GM12878 (cell line): ENCODE measurements at regions not wholly inside any gene's neighbourhood (a gene's known extent, or its start where the extent isn't known, plus 50 kb on each side); places are given as distances from the start of the nearest gene placed in this dataset.

Experiments used
- ATAC-seq: fragments of 200-7000 bp; cut with Tn5 transposase; 3 replicates; pipeline ENCODE4 v1.9.1; 2020; ENCODE audit warnings: mild to moderate bottlenecking, moderate library complexity
- BruUV-seq: library from RNA; stranded (reverse); fragments of 400-500 nt; replicated peaks from 2 replicates; lab custom pipeline; 2021; lab: Mats Ljungman, UMichigan
- CTCF ChIA-PET: fragments of 300-600 bp; sonication (Branson Sonifier 250); formaldehyde crosslinking; extraction: SDS; loops from one replicate; lab custom pipeline; 2021; ENCODE audit warnings: inconsistent platforms; lab: Yijun Ruan, JAX
- POLR2A ChIA-PET: fragments of 350-600 bp; formaldehyde crosslinking; extraction: SDS; loops from one replicate; lab custom pipeline; 2021; ENCODE audit warnings: inconsistent platforms; lab: Charles Lee
- RAD21 ChIA-PET: fragments of 300-600 bp; sonication (Branson Sonifier 250); formaldehyde crosslinking; loops from one replicate; lab custom pipeline; 2023; ENCODE audit warnings: antibody characterized with exemption; ENCODE audit not compliant: unreplicated experiment; lab: Charles Lee
- SMC1A ChIA-PET: fragments of 300-600 bp; sonication (Branson Sonifier 250); formaldehyde crosslinking; loops from one replicate; lab custom pipeline; 2023; ENCODE audit not compliant: unreplicated experiment, uncharacterized antibody; lab: Charles Lee
- DNase-seq: peaks from one replicate; pipeline ENCODE4 v3.0.0-alpha.2; 2011; ENCODE audit warnings: low read depth, low spot score
- FAIRE-seq: peaks from 3 replicates; lab custom pipeline; 2011; peaks lifted over from hg19 to GRCh38; lab: Jason Lieb, UNC
- H2AFZ ChIP-seq: 2 replicates; pipeline ENCODE4 v1.6.0; 2011; ENCODE audit warnings: low read depth, low read length, control low read depth; ENCODE audit not compliant: control insufficient read depth
- H3K27ac ChIP-seq: 2 replicates; pipeline ENCODE4 v1.5.1; 2011; ENCODE audit warnings: control low read depth; ENCODE audit not compliant: control insufficient read depth, insufficient read depth
- H3K27me3 ChIP-seq, 2 experiments: replicated peaks in 1 of 2; 2 replicates each; pipeline versions ENCODE4 v1.6.0 to v1.6.1; 2011; ENCODE audit warnings: low read length in 1 of 2; ENCODE audit not compliant: control insufficient read depth in 2 of 2, insufficient read depth in 2 of 2
- H3K36me3 ChIP-seq, 2 experiments: 2 replicates each; pipeline ENCODE4 v1.5.1; 2011; ENCODE audit warnings: low read length in 1 of 2; ENCODE audit not compliant: control insufficient read depth in 2 of 2, insufficient read depth in 2 of 2
- H3K4me1 ChIP-seq: 2 replicates; pipeline ENCODE4 v1.6.1; 2011; ENCODE audit warnings: mild to moderate bottlenecking, low read length, moderate library complexity, mixed read lengths; ENCODE audit not compliant: control insufficient read depth, insufficient read depth
- H3K4me2 ChIP-seq: 2 replicates; pipeline ENCODE4 v1.6.0; 2011; ENCODE audit warnings: control low read depth; ENCODE audit not compliant: control insufficient read depth, insufficient read depth
- H3K4me3 ChIP-seq: fragments of 200-600 bp; sonication (generic); 2 replicates; pipeline ENCODE4 v1.5.1; 2016
- H3K79me2 ChIP-seq: 2 replicates; pipeline ENCODE4 v1.6.0; 2011; ENCODE audit warnings: low read length; ENCODE audit not compliant: control insufficient read depth, insufficient read depth
- H3K9ac ChIP-seq: 2 replicates; pipeline ENCODE4 v1.8.0; 2011; ENCODE audit warnings: low read length, control low read depth, mixed read lengths; ENCODE audit not compliant: control insufficient read depth, insufficient read depth
- H3K9me3 ChIP-seq: replicated peaks from 3 replicates; pipeline ENCODE4 v1.5.1; 2011; ENCODE audit warnings: mild to moderate bottlenecking, low read length; ENCODE audit not compliant: control insufficient read depth, insufficient read depth
- H4K20me1 ChIP-seq: 2 replicates; pipeline ENCODE4 v1.6.0; 2011; ENCODE audit not compliant: control insufficient read depth, insufficient read depth
- BCL11A ChIP-seq: IDR thresholded peaks from 2 replicates; pipeline ENCODE4 v1.6.1; 2011; ENCODE audit warnings: low read depth, low read length
- CHD2 ChIP-seq: IDR thresholded peaks from 2 replicates; pipeline ENCODE4 v1.6.1; 2011; ENCODE audit warnings: low read depth, low read length, improper control_type of control experiment, borderline replicate concordance
- EZH2 ChIP-seq: IDR thresholded peaks from 2 replicates; pipeline ENCODE4 v1.6.1; 2012; ENCODE audit warnings: low read depth, mild to moderate bottlenecking, control low read depth, inconsistent platforms, low read length, borderline replicate concordance; ENCODE audit not compliant: control insufficient read depth
- POU2F2 ChIP-seq: IDR thresholded peaks from 3 replicates; pipeline ENCODE4 v1.6.1; 2011; ENCODE audit warnings: low read depth, mild to moderate bottlenecking, low read length, borderline replicate concordance
- RUNX3 ChIP-seq: IDR thresholded peaks from 2 replicates; pipeline ENCODE4 v1.6.1; 2012; ENCODE audit warnings: low read length, inconsistent platforms
- SUZ12 ChIP-seq: fragments of 200-600 bp; sonication (generic); IDR thresholded peaks from one replicate; pipeline ENCODE4 v1.6.1; 2018; ENCODE audit warnings: antibody characterized with exemption, mild to moderate bottlenecking; ENCODE audit not compliant: unreplicated experiment
- TARDBP ChIP-seq: IDR thresholded peaks from 2 replicates; pipeline ENCODE4 v1.6.1; 2016; ENCODE audit warnings: borderline replicate concordance
- TBL1XR1 ChIP-seq: IDR thresholded peaks from 2 replicates; pipeline ENCODE4 v1.6.1; 2012; ENCODE audit warnings: low read depth, low read length, improper control_type of control experiment
- TCF12 ChIP-seq: IDR thresholded peaks from 2 replicates; pipeline ENCODE4 v1.6.1; 2011; ENCODE audit warnings: low read depth, mild to moderate bottlenecking, low read length
- ZNF207 ChIP-seq: fragments of 450-650 bp; IDR thresholded peaks from 2 replicates; pipeline ENCODE4 v1.6.1; 2014; ENCODE audit warnings: antibody characterized with exemption, mild to moderate bottlenecking, borderline replicate concordance
- ZNF217 ChIP-seq: fragments of 450-650 bp; IDR thresholded peaks from 2 replicates; pipeline ENCODE4 v1.6.1; 2017; ENCODE audit warnings: antibody characterized with exemption, mild to moderate bottlenecking
- WGBS: methylation state at CpG from one replicate; pipeline ENCODE4 v1.1.6; 2016; ENCODE audit warnings: low lambda C conversion rate; ENCODE audit not compliant: insufficient replicate concordance, insufficient coverage; ENCODE audit errors: missing lambda C conversion rate; 5-methylcytosine and 5-hydroxymethylcytosine counted together
- in situ Hi-C: fragments of 300-500 bp; cut with MboI; formaldehyde crosslinking; loops from 9 replicates; pipeline ENCODE4 v1.14.3; 2018; ENCODE audit warnings: mixed read lengths
- intact Hi-C: fragments of 100-400 bp; cut with micrococcal nuclease; formaldehyde crosslinking; loops from one replicate; pipeline ENCODE4 v1.14.2; 2022; ENCODE audit not compliant: unreplicated experiment
- TF ChIP-seq, protein P1 (sequence below): fragments of 450-650 bp; formaldehyde crosslinking; IDR thresholded peaks from 2 replicates; pipeline ENCODE4 v1.4.0; 2022; ENCODE audit warnings: mild to moderate bottlenecking, moderate library complexity
- TF ChIP-seq, protein P2 (sequence below): fragments of 450-650 bp; IDR thresholded peaks from 2 replicates; pipeline ENCODE4 v1.6.1; 2017; ENCODE audit warnings: mild to moderate bottlenecking
- TF ChIP-seq, protein P3 (sequence below): IDR thresholded peaks from 2 replicates; pipeline ENCODE4 v1.6.1; 2012; ENCODE audit warnings: low read length, inconsistent platforms

DNA sequence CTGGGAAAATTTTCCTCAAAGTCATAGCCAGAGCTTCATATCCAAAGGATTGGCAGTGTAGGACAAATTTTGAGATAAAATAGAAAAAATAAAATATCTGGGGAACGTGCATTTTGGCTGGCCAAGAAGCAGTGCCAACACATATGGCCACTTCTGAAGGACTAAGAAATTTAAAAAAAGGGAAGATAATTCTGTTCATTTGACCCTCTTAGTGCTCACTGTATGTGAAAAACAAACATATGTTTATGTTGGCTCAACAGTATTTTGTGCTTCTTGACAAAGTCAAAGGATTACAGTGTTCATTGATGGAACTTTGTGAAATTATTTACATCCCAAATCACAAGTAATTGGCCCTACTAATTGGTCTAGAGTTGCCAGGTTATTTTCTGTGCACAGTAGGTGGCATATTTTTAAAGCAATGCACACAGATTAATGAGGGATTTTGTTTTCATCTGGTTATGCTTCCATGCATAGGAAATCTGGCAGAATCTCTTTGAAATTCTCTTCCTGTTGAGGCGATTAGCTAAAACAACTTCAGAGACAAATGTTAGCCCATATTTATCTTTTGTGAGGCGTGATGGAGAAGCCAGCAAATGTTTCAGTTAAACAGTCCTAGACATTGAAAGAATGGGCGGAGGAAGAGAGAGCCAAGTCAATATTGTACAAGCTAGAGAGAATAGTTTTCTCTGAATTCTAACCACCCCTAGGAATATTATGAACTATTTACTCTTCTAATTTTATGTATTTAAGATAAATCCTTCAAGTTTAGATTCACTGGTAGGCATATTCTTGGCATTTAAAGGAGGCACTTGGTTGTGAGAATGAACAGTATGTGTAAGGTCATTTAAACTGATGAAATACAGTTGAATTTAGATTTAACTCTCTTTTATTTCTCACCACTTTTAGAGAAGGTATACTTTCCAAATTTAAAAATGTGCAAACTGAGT, 237.7 kb upstream of the MBL2 start:
- ATAC-seq (no peak), DNase-seq (no peak), FAIRE-seq (no peak)
- Histone ChIP-seq H3K36me3 (no peaks in the 10 kb centered on the region), H3K9me3 (no peaks in the 10 kb centered on the region; the same call in 2 of the 3 replicates), H3K27me3 (no peaks in the 10 kb centered on the region), H3K9ac (no peak overlapping the region), H4K20me1 (no peaks in the 10 kb centered on the region), H3K4me3 (no peak overlapping the region), H3K4me2 (no peak overlapping the region), H3K79me2 (no peaks in the 10 kb centered on the region), H3K4me1 (peaks cover 14% of the 10 kb centered on the region; the same call in 1 of the 2 replicates), H2AFZ (no peak overlapping the region), H3K27ac (no peak overlapping the region)
- BruUV-seq = no TSS peak
- ChIA-PET RAD21 (no interaction called here), CTCF (no interaction called here), POLR2A (no interaction called here), SMC1A (interaction anchor here (0.7 to 1.7 kb wide), 6 partner anchors 10 to 54 kb away, joined by 3 to 11 read pairs (median 3); no protein-coding TSS in a partner anchor)
- WGBS = 24% methylated on average over 4 of the region's 4 CpGs
- TF ChIP-seq, protein P1, sequence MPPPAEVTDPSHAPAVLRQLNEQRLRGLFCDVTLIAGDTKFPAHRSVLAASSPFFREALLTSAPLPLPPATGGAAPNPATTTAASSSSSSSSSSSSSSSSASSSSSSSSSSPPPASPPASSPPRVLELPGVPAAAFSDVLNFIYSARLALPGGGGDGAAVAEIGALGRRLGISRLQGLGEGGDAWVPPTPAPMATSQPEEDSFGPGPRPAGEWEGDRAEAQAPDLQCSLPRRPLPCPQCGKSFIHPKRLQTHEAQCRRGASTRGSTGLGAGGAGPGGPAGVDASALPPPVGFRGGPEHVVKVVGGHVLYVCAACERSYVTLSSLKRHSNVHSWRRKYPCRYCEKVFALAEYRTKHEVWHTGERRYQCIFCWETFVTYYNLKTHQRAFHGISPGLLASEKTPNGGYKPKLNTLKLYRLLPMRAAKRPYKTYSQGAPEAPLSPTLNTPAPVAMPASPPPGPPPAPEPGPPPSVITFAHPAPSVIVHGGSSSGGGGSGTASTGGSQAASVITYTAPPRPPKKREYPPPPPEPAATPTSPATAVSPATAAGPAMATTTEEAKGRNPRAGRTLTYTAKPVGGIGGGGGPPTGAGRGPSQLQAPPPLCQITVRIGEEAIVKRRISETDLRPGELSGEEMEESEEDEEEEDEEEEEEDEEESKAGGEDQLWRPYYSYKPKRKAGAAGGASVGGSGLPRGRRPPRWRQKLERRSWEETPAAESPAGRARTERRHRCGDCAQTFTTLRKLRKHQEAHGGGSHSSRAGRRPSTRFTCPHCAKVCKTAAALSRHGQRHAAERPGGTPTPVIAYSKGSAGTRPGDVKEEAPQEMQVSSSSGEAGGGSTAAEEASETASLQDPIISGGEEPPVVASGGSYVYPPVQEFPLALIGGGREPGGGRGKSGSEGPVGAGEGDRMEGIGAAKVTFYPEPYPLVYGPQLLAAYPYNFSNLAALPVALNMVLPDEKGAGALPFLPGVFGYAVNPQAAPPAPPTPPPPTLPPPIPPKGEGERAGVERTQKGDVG = no peak
- TF ChIP-seq ZNF207 (no peak), TBL1XR1 (no peak), TARDBP (no peak), TCF12 (no peak), ZNF217 (no peak), SUZ12 (no peak), POU2F2 (no peak), CHD2 (no peak), BCL11A (no peak), EZH2 (no peak), RUNX3 (no peak)
- TF ChIP-seq, protein P2, sequence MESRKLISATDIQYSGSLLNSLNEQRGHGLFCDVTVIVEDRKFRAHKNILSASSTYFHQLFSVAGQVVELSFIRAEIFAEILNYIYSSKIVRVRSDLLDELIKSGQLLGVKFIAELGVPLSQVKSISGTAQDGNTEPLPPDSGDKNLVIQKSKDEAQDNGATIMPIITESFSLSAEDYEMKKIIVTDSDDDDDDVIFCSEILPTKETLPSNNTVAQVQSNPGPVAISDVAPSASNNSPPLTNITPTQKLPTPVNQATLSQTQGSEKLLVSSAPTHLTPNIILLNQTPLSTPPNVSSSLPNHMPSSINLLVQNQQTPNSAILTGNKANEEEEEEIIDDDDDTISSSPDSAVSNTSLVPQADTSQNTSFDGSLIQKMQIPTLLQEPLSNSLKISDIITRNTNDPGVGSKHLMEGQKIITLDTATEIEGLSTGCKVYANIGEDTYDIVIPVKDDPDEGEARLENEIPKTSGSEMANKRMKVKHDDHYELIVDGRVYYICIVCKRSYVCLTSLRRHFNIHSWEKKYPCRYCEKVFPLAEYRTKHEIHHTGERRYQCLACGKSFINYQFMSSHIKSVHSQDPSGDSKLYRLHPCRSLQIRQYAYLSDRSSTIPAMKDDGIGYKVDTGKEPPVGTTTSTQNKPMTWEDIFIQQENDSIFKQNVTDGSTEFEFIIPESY = no peak
- TF ChIP-seq, protein P3, sequence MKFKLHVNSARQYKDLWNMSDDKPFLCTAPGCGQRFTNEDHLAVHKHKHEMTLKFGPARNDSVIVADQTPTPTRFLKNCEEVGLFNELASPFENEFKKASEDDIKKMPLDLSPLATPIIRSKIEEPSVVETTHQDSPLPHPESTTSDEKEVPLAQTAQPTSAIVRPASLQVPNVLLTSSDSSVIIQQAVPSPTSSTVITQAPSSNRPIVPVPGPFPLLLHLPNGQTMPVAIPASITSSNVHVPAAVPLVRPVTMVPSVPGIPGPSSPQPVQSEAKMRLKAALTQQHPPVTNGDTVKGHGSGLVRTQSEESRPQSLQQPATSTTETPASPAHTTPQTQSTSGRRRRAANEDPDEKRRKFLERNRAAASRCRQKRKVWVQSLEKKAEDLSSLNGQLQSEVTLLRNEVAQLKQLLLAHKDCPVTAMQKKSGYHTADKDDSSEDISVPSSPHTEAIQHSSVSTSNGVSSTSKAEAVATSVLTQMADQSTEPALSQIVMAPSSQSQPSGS = no peak
- in situ Hi-C loops (no loop called here), intact Hi-C loops (loop anchor here (10.0 kb wide), 1 partner anchor 125 kb away; no protein-coding TSS in a partner anchor)
